Adrenal gland (tissue), 5 donors: ENCODE measurements at regions not wholly inside any gene's neighbourhood (a gene's known extent, or its start where the extent isn't known, plus 50 kb on each side); places are given as distances from the start of the nearest gene placed in this dataset.

Experiments used
- CTCF ChIP-seq, 6 experiments: fragments of 450-650 bp in 4 of 6; fragments of 200-600 bp in 2 of 6; sonication (generic) in 1 of 6; IDR thresholded peaks; 1 replicate in 5 of 6; 2 replicates in 1 of 6; pipeline versions ENCODE4 v1.5.1 to v1.8.0; 2016 to 2021; ENCODE audit warnings: antibody characterized with exemption in 6 of 6, mild to moderate bottlenecking in 2 of 6, moderate library complexity in 1 of 6
- POLR2A ChIP-seq, 2 donors: fragments of 450-650 bp; IDR thresholded peaks; one replicate each; pipeline ENCODE4 v1.6.1; 2017; ENCODE audit warnings: antibody characterized with exemption in 2 of 2, mild to moderate bottlenecking in 2 of 2, moderate library complexity in 1 of 2
- donor health status: DM: no; HTN: no; CAD: no.

- TF ChIP-seq POLR2A (IDR thresholded peaks at IDR 0.05) (no peak), CTCF (IDR thresholded peaks at IDR 0.05) (no peak)
Observed at GRCh38 chr1:148289647-148290046, 137.6 kb upstream of the NBPF11 start.
